Lower lobe of right lung (tissue), 2 donors: ENCODE measurements at regions not wholly inside any gene's neighbourhood (a gene's known extent, or its start where the extent isn't known, plus 50 kb on each side); places are given as distances from the start of the nearest gene placed in this dataset.

Experiments
- ATAC-seq, 2 donors: fragments of 200-7000 bp; cut with Tn5 transposase; one replicate each; pipeline ENCODE4 v1.9.1; 2020 to 2022; ENCODE audit warnings: mild to moderate bottlenecking in 2 of 2, moderate library complexity in 2 of 2
- DNase-seq: peaks from one replicate; pipeline ENCODE4 v3.0.0-alpha.2; 2020
- H3K27ac ChIP-seq: fragments of 200-600 bp; one replicate; pipeline ENCODE4 v1.8.0; 2022
- H3K27me3 ChIP-seq: fragments of 200-600 bp; one replicate; pipeline ENCODE4 v1.8.0; 2022; ENCODE audit warnings: low read depth
- H3K36me3 ChIP-seq: fragments of 200-600 bp; one replicate; pipeline ENCODE4 v1.8.0; 2022; ENCODE audit warnings: mild to moderate bottlenecking
- H3K4me1 ChIP-seq: fragments of 200-600 bp; one replicate; pipeline ENCODE4 v1.8.0; 2022
- H3K4me3 ChIP-seq: fragments of 200-600 bp; one replicate; pipeline ENCODE4 v1.8.0; 2022; ENCODE audit warnings: mild to moderate bottlenecking
- H3K9me3 ChIP-seq: fragments of 200-600 bp; one replicate; pipeline ENCODE4 v1.8.0; 2022
- intact Hi-C: fragments of 100-400 bp; cut with DNase I; formaldehyde crosslinking; loops from one replicate; pipeline ENCODE4 v1.11.0; 2022
- TF ChIP-seq, protein P1 (sequence below): fragments of 200-600 bp; IDR thresholded peaks from one replicate; pipeline ENCODE4 v1.8.0; 2022; ENCODE audit warnings: antibody characterized with exemption, mild to moderate bottlenecking
- donor health status: DM: no; HTN: yes; CAD: no; lungs with severe emphysema.

DNA sequence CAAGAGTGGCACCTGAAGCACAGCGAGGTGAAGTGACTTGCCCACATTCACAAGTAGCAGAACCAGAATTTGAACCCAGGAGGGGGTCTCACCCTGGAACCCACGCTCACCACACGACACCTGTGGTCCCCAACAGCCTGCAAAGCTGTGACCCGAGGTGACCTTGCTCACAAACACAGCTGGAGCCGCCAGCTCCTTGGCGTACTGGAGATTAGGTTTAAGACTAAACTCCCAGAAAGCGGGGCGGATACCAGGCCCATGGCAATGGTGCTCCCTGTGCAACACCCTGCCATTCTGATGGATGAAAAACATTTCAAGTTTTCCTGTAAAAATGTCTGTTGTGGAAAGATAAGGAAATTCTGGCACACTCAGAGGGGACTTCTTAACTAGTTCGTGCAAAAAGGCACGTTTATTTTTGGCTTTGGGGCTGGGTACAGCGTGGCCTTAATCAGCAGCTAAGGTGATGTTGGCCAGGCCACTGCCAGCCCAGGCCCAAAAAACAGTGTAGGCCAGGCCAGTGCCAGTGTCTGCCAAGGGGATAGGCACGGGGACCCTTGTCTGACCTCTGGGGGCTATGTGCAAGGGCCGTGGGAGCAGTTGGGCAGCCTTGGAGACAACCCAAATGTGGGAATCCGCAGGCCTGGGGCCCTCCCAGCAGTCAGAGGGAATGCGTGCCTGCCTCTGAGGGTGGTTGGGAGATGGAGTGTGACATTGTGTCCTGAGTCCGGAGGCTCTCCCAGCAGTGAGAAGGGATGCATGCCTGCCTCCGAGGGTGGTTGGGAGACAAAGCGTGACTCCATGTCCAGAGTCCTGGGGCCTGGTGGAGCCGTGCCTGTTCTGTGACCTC, 185.0 kb upstream of the HS6ST1 start:
- no peak for DNase-seq
- no peaks in the 10 kb centered on the region for H3K9me3 ChIP-seq
- H3K36me3 ChIP-seq = no peaks in the 10 kb centered on the region
- no peak overlapping the region for H3K27ac ChIP-seq
- no peaks in the 10 kb centered on the region for H3K27me3 ChIP-seq
- no peak overlapping the region for H3K4me3 ChIP-seq
- intact Hi-C loops = no loop called here
- no peak for ATAC-seq
- TF ChIP-seq, protein P1, sequence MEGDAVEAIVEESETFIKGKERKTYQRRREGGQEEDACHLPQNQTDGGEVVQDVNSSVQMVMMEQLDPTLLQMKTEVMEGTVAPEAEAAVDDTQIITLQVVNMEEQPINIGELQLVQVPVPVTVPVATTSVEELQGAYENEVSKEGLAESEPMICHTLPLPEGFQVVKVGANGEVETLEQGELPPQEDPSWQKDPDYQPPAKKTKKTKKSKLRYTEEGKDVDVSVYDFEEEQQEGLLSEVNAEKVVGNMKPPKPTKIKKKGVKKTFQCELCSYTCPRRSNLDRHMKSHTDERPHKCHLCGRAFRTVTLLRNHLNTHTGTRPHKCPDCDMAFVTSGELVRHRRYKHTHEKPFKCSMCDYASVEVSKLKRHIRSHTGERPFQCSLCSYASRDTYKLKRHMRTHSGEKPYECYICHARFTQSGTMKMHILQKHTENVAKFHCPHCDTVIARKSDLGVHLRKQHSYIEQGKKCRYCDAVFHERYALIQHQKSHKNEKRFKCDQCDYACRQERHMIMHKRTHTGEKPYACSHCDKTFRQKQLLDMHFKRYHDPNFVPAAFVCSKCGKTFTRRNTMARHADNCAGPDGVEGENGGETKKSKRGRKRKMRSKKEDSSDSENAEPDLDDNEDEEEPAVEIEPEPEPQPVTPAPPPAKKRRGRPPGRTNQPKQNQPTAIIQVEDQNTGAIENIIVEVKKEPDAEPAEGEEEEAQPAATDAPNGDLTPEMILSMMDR = no peak
- peaks cover 4% of the 10 kb centered on the region for H3K4me1 ChIP-seq

DNA sequence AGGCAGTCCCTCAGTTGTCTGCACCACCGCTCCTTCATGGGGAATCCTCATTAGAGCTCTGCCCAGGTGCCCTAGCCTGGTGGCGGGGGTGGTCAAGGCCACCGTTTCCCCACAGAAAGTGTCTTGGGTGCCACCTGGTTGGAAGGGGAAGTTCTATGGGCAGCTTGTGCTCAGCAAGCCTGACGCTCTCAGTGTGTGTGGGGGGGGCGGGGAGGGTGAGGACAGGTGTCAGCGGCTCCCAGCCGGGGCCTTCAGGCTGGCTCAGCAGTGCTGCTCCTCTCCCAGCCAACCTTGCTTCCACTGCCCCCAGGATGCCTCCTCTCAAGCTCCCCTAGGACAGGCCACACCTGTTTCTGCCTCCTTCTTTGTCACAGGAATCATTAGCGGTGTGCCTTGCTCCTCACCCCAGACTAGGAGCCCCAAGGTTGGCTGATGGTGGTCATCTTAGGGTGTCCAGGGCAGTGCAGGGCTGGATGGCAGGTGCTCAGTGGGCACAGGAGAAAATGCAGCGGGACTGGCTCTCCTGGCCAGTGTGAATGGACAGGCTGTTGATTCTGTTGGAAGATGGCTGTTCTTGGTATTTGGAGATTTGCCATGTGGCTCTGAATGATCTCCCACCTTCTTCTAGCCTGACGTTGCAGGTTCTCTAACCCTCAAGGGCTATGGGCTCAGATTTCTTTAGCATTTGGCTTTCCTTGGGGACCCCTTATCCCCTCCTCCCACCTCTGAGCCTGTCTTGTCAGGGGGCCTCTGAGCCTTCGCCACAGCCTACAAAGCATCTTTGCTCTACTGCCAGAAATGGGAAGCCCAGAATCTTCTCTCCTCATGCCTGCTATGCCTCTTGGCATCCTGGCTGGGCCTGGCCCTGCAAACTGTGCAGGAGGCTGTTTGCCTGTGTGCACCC, 185.8 kb upstream of the HS6ST1 start:
- no peak overlapping the region for H3K27ac ChIP-seq
- ATAC-seq (no peak), DNase-seq (no peak)
- peaks cover 4% of the 10 kb centered on the region for H3K4me1 ChIP-seq
- TF ChIP-seq, protein P1 = no peak
- no peaks in the 10 kb centered on the region for H3K9me3 ChIP-seq
- H3K36me3 ChIP-seq = no peaks in the 10 kb centered on the region
- no peaks in the 10 kb centered on the region for H3K27me3 ChIP-seq
- H3K4me3 ChIP-seq = no peak overlapping the region
- intact Hi-C loops = no loop called here

DNA sequence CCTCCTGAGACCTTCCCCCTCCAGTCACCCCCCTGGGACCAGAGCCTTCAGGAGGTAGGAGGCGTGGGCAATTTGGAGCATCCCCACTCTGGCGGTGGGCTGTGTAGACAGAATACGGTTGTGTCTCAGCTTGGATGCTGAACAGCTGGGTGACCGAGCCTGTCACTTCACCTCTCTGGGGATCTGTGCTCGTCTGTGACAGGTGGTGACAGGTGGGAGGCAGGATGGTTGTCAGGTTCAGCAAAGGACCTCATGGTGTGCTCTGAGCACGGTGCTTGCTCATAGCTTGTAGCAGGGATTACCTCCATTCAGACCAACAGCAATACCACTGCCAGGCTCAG, 186.5 kb upstream of the HS6ST1 start:
- Histone ChIP-seq H3K27me3 (no peaks in the 10 kb centered on the region), H3K9me3 (no peaks in the 10 kb centered on the region), H3K36me3 (no peaks in the 10 kb centered on the region), H3K4me1 (peaks cover 4% of the 10 kb centered on the region), H3K27ac (no peak overlapping the region), H3K4me3 (no peak overlapping the region)
- ATAC-seq (no peak), DNase-seq (no peak)
- TF ChIP-seq, protein P1 = no peak
- intact Hi-C loops = no loop called here

DNA sequence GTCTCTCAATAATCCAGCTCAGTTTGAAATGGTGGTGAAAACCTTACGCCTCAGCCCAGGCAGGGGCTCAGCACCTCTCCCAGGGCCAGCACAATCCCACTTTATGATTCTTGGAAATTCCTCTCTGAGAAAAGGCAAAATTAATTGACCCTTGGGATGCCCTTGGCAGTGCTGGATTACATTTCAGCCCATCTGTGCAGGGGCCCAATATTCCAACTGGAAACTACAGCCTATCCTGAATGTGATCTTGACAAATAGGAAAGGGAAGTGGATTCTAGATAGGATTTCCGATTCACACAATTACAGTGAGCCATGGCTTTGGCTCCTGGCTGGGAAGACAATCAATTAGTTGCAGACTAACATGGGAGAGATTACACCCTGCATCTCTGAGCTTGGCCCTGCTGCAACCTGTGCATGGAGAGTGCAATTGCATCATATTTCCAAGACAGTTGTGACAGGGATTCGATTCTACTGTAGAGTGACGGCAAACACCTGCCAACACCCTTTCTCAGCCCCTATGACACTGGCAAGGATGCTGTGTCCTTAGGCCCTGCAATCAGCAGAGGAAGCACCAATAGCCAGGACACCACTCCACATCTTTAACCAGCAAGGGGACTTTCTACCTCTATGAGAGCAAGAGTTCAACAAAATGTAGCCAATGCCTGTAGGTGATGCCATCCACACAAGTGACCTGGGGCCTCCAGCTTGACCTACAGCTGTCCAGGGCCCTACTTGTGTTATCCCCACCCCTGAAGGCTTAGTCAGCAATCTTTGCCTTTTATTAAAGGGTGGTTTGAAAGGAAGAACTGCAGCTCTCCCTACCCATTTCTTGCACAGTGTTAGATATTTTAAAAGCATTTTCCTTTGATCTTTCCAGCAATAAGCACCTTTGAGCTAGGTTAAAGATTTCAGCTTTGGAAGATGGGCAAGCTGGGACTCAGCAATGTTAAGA, 187.2 kb upstream of the HS6ST1 start:
- H3K27me3 ChIP-seq = no peaks in the 10 kb centered on the region
- intact Hi-C loops = no loop called here
- H3K36me3 ChIP-seq = no peaks in the 10 kb centered on the region
- H3K27ac ChIP-seq = no peak overlapping the region
- no peak for DNase-seq
- no peaks in the 10 kb centered on the region for H3K9me3 ChIP-seq
- ATAC-seq = no peak
- no peak overlapping the region for H3K4me3 ChIP-seq
- TF ChIP-seq, protein P1 = no peak
- H3K4me1 ChIP-seq = peaks cover 4% of the 10 kb centered on the region

DNA sequence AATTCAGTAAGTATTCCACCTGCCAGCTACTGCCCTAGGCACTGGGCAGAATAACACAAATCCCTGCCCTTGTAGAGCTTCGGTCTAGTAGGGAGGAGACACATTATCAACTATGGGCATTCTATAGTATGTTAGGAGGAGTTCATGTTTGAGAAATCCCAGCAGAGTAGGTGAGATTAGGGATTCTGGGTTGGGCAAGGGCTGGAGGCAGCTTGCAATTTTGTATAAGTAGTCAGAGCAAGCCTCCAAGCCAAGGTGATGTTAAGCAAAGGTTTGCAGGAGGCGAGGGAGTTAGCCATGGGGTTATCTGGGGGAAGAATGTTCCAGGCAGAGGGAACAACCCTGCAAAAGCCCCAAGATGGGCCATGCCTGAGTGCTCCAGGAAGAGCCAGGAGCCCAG, 187.9 kb upstream of the HS6ST1 start:
- DNase-seq (no peak), ATAC-seq (no peak)
- TF ChIP-seq, protein P1 = no peak
- no peak overlapping the region for H3K27ac ChIP-seq
- no peaks in the 10 kb centered on the region for H3K9me3 ChIP-seq
- H3K36me3 ChIP-seq = no peaks in the 10 kb centered on the region
- H3K4me3 ChIP-seq = no peak overlapping the region
- H3K4me1 ChIP-seq = peaks cover 4% of the 10 kb centered on the region
- intact Hi-C loops = no loop called here
- no peaks in the 10 kb centered on the region for H3K27me3 ChIP-seq
